HepG2 (cell line): ENCODE measurements at regions not wholly inside any gene's neighbourhood (a gene's known extent, or its start where the extent isn't known, plus 50 kb on each side); places are given as distances from the start of the nearest gene placed in this dataset.

Source experiments
- ATAC-seq: fragments of 200-7000 bp; cut with Tn5 transposase; 3 replicates; pipeline ENCODE4 v1.9.1; 2020; ENCODE audit warnings: mild to moderate bottlenecking, moderate library complexity
- BruUV-seq: library from RNA; stranded (reverse); fragments of 400-500 nt; replicated peaks from 2 replicates; lab custom pipeline; 2021; lab: Mats Ljungman, UMichigan
- CTCF ChIA-PET: fragments of 300-600 bp; formaldehyde crosslinking; extraction: SDS; loops from one replicate; lab custom pipeline; 2021; ENCODE audit warnings: low total read pairs, inconsistent platforms, low intra/inter-chr PET ratio; lab: Yijun Ruan, JAX
- POLR2A ChIA-PET: fragments of 350-600 bp; sonication (Branson Sonifier 250); formaldehyde crosslinking; loops from one replicate; lab custom pipeline; 2020; ENCODE audit warnings: antibody characterized with exemption, inconsistent platforms; lab: Yijun Ruan, JAX
- DNase-seq: peaks from one replicate; pipeline ENCODE4 v3.0.0-alpha.2; 2015; ENCODE audit warnings: low spot score
- FAIRE-seq: peaks from 3 replicates; lab custom pipeline; 2011; peaks lifted over from hg19 to GRCh38; lab: Jason Lieb, UNC
- H2AFZ ChIP-seq: one replicate; pipeline ENCODE4 v1.6.1; 2011; ENCODE audit warnings: low read length, inconsistent platforms
- H3K27ac ChIP-seq: fragments of 300-600 bp; 3 replicates; pipeline ENCODE4 v1.8.0; 2011; ENCODE audit warnings: mixed run types, mild to moderate bottlenecking, mixed read lengths, low read length, inconsistent platforms; ENCODE audit not compliant: insufficient read depth; ENCODE audit errors: extremely low read length
- H3K27me3 ChIP-seq, 2 experiments: fragments of 200-600 bp in 1 of 2; 2 replicates in 1 of 2; 3 replicates in 1 of 2; pipeline versions ENCODE4 v1.6.0 to v1.8.0; 2011; ENCODE audit warnings: low read length in 2 of 2, mild to moderate bottlenecking in 2 of 2, moderate library complexity in 2 of 2, inconsistent platforms in 1 of 2; ENCODE audit not compliant: insufficient read depth in 2 of 2, control insufficient read depth in 1 of 2
- H3K36me3 ChIP-seq, 2 experiments: fragments of 200-600 bp in 1 of 2; replicated peaks in 1 of 2; 2 replicates in 1 of 2; 3 replicates in 1 of 2; pipeline versions ENCODE4 v1.5.1 to v1.8.0; 2011; ENCODE audit warnings: low read length in 2 of 2, inconsistent platforms in 1 of 2; ENCODE audit not compliant: insufficient read depth in 2 of 2, control insufficient read depth in 1 of 2
- H3K4me1 ChIP-seq: 2 replicates; pipeline ENCODE4 v1.5.1; 2012; ENCODE audit warnings: low read length, inconsistent platforms; ENCODE audit not compliant: insufficient read depth
- H3K4me2 ChIP-seq: 2 replicates; pipeline ENCODE4 v1.6.0; 2011; ENCODE audit warnings: low read depth, low read length, inconsistent platforms
- H3K4me3 ChIP-seq, 3 experiments: fragments of 200-600 bp in 1 of 3; sonication (generic), shearing (Covaris generic) in 1 of 3; replicated peaks in 1 of 3; 2 replicates each; pipeline ENCODE4 v1.5.1; 2011 to 2016; ENCODE audit warnings: low read length in 3 of 3, inconsistent platforms in 2 of 3, low read depth in 2 of 3, mild to moderate bottlenecking in 2 of 3, control low read depth in 1 of 3, mixed read lengths in 1 of 3; ENCODE audit not compliant: insufficient read depth in 1 of 3
- H3K79me2 ChIP-seq: one replicate; pipeline ENCODE4 v1.6.1; 2011; ENCODE audit warnings: low read length, inconsistent platforms; ENCODE audit not compliant: insufficient read depth
- H3K9ac ChIP-seq: 2 replicates; pipeline ENCODE4 v1.6.0; 2011; ENCODE audit warnings: mild to moderate bottlenecking, low read depth, low read length, inconsistent platforms; ENCODE audit not compliant: insufficient read depth
- H3K9me3 ChIP-seq: 2 replicates; pipeline ENCODE4 v1.5.1; 2012; ENCODE audit warnings: mild to moderate bottlenecking, low read length
- H4K20me1 ChIP-seq: 2 replicates; pipeline ENCODE4 v1.6.0; 2011; ENCODE audit warnings: inconsistent platforms, mild to moderate bottlenecking, low read length, moderate library complexity; ENCODE audit not compliant: insufficient read depth
- ARID2 ChIP-seq: sonication (generic); formaldehyde crosslinking; IDR thresholded peaks from 2 replicates; pipeline ENCODE4 v1.8.1; 2022; ENCODE audit warnings: mild to moderate bottlenecking, missing genetic modification reagents, borderline replicate concordance
- BCL6 ChIP-seq: IDR thresholded peaks from 2 replicates; pipeline ENCODE4 v1.6.1; 2016; ENCODE audit warnings: missing genetic modification reagents, missing compliant biosample characterization
- CC2D1A ChIP-seq: sonication (generic); formaldehyde crosslinking; IDR thresholded peaks from 2 replicates; pipeline ENCODE4 v1.8.1; 2023; ENCODE audit warnings: mild to moderate bottlenecking, missing genetic modification reagents
- RARA ChIP-seq: IDR thresholded peaks from 2 replicates; pipeline ENCODE4 v1.6.1; 2016; ENCODE audit warnings: missing genetic modification reagents, missing compliant biosample characterization
- RELA ChIP-seq: sonication (generic); formaldehyde crosslinking; IDR thresholded peaks from 2 replicates; pipeline ENCODE4 v1.4.0; 2020; ENCODE audit warnings: missing genetic modification reagents
- RORA ChIP-seq: sonication (generic); formaldehyde crosslinking; IDR thresholded peaks from 2 replicates; pipeline ENCODE4 v1.5.0; 2020; ENCODE audit warnings: mild to moderate bottlenecking, missing genetic modification reagents, moderate library complexity
- ZFP1 ChIP-seq: IDR thresholded peaks from 2 replicates; pipeline ENCODE4 v1.6.1; 2016
- ZNF672 ChIP-seq: sonication (generic); formaldehyde crosslinking; IDR thresholded peaks from 2 replicates; pipeline ENCODE4 v1.8.1; 2022; ENCODE audit warnings: missing genetic modification reagents
- ZNF768 ChIP-seq: sonication (generic); formaldehyde crosslinking; IDR thresholded peaks from 2 replicates; pipeline ENCODE4 v1.4.0; 2020; ENCODE audit warnings: missing genetic modification reagents
- whole genome bisulfite sequencing: methylation state at CpG from one replicate; pipeline ENCODE4 v1.1.6; 2017; ENCODE audit warnings: low lambda C conversion rate; 5-methylcytosine and 5-hydroxymethylcytosine counted together
- in situ Hi-C: cut with HindIII; loops from 2 replicates; pipeline ENCODE4 v1.10.0; 2017; ENCODE audit warnings: low pct_unique_long_range_greater_than_20kb; ENCODE audit not compliant: extremely low pct_ligation_motif_present
- intact Hi-C: fragments of 100-400 bp; cut with micrococcal nuclease; formaldehyde crosslinking; loops from one replicate; pipeline ENCODE4 v1.10.0; 2022; ENCODE audit not compliant: unreplicated experiment
- TF ChIP-seq, protein P1 (sequence below): sonication (generic); formaldehyde crosslinking; IDR thresholded peaks from 2 replicates; pipeline ENCODE4 v1.8.1; 2023; ENCODE audit warnings: mild to moderate bottlenecking, missing genetic modification reagents

DNA sequence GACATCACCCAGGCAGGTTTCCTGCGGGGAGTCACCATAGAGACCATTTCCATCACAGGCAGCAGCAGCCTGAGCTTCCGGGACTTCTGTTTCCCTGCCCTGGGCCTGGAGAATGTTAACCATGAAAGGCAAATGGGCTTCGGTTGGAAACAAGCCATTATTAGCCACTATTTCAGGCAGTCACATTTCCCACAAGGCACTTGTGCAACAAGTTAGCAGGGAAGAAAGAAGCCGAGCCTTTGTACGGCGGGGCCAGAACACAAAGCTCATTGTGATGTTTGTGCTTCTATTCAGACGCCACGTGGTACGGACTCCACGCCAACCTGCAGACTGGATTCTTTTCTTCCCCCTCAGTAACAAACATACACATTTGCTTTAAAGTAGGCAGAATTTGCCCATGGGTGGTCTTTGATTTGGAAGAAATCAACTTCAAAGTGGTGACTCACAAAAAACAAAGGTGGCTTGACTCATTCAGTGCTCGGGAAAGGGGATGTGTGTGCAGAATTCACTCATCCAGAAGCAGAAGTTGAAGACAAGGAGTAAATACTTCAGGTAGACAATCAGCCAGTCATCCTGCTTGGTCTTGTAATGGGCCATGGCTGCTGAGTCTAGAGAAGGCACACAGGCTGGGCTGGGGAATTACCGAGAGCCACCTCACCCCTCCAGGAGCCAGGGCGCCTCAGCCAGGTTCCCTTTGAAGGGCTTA is 154.2 kb upstream of the PRMT8 start (continued):
- TF ChIP-seq, protein P1, sequence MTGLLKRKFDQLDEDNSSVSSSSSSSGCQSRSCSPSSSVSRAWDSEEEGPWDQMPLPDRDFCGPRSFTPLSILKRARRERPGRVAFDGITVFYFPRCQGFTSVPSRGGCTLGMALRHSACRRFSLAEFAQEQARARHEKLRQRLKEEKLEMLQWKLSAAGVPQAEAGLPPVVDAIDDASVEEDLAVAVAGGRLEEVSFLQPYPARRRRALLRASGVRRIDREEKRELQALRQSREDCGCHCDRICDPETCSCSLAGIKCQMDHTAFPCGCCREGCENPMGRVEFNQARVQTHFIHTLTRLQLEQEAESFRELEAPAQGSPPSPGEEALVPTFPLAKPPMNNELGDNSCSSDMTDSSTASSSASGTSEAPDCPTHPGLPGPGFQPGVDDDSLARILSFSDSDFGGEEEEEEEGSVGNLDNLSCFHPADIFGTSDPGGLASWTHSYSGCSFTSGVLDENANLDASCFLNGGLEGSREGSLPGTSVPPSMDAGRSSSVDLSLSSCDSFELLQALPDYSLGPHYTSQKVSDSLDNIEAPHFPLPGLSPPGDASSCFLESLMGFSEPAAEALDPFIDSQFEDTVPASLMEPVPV = no peak
- no peak for TF ChIP-seq ZFP1 (CRISPR knock-in tag)
- TF ChIP-seq CC2D1A = no peak
- no peak for TF ChIP-seq RORA
- TF ChIP-seq, all 625 proteins: peak for 26

DNA sequence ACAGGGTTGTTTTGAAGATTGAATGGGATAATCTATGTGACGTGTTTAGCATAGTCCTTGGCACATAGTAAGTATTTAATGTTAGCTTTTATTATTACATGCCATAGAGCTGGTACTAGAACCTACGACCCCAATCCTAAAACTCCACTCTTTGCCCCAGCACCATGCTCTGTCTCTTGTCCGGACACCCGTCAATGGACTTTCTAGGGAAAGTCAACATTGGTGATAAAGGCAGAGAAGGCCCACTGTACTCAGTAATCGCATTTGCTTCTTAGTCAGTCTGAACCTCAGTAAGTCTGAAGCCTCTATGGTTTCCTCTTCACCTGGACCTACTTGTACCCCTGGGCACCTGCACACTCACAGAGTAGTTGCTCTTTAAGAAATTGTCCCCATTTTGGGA is 153.1 kb upstream of the PRMT8 start:
- no peaks in the 10 kb centered on the region for H3K79me2 ChIP-seq
- TF ChIP-seq BCL6 (peak; percentile 97), ZNF672 (CRISPR knock-in tag) (no peak), RARA (CRISPR knock-in tag) (peak; percentile 52), RELA (CRISPR knock-in tag) (no peak), ARID2 (no peak), ZNF768 (CRISPR knock-in tag) (no peak)
- ATAC-seq = no peak
- no peak overlapping the region for H2AFZ ChIP-seq
- in situ Hi-C loops = no loop called here
- CTCF ChIA-PET = no interaction called here
- peaks cover 52% of the 10 kb centered on the region for H3K4me1 ChIP-seq
- FAIRE-seq = no peak
- peaks cover 2 to 37% of the 10 kb centered on the region in 2 experiments; a peak in 3 of 5 replicates for H3K27me3 ChIP-seq
- intact Hi-C loops = no loop called here
- no peak for DNase-seq
- BruUV-seq = no TSS peak
- no peaks in the 10 kb centered on the region for H3K36me3 ChIP-seq
- H3K9ac ChIP-seq = no peak overlapping the region
- no peak overlapping the region for H3K27ac ChIP-seq
- no peak overlapping the region for H3K4me2 ChIP-seq
- WGBS = 12% methylated on average over 5 of the region's 5 CpGs
- no peaks in the 10 kb centered on the region for H4K20me1 ChIP-seq
- POLR2A ChIA-PET = no interaction called here
- H3K4me3 ChIP-seq = no peak overlapping the region
- no peaks in the 10 kb centered on the region for H3K9me3 ChIP-seq
